C1 segment of cervical spinal cord (tissue), 14 donors: ENCODE measurements at regions not wholly inside any gene's neighbourhood (a gene's known extent, or its start where the extent isn't known, plus 50 kb on each side); places are given as distances from the start of the nearest gene placed in this dataset.
A peak's percentile ranks its signal among the peaks of the same experiment; 100 is the strongest.

ENCODE experiments used
- DNase-seq, 14 donors: peaks; one replicate each; lab custom pipeline; 2025; lab: John Stamatoyannopoulos, UW

DNA sequence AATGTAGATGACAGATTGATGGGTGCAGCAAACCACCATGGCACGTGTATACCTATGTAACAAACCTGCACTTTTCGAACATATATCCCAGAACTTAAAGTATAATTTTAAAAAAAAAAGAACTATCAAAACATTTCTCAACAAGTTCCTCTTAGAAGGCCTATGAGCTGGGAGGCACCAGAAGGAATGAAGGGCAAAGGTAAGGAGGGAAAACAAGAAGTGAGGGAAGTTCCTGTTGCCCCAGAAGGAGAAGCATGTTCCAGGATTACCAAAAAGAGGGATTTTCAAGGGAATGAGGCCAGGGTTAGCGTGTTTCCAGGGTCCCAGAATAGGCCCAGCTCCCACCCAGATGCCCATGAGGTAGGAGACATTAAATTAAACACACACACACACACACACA lies 361.0 kb downstream of the SETD4 start:
- no peak for DNase-seq

DNA sequence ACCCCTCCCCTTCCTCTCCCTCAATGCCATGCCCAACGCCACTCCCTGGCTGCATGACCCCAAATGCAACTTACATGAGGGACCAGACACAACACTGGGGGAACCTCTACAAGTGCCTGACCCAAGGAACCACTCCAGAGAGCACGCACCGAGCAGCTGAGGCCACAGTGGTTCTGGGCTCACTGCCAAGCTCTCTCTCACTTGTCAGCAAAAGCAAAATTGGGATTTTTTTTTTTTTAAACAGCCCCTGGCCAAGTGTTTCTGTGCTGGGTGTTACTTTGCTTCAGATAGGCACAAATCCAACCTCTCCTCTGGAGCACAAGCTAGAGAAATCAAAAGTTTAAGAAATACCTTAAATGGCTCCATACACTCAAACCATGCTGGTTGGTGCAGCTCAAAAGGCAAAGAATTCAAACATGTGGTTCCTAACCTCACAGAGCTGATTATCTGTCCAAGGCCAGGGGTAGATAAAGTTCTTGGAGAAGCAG lies 363.0 kb downstream of the SETD4 start:
- peak in 10 of 14 donors; percentile 18 to 77 (median 38) for DNase-seq

DNA sequence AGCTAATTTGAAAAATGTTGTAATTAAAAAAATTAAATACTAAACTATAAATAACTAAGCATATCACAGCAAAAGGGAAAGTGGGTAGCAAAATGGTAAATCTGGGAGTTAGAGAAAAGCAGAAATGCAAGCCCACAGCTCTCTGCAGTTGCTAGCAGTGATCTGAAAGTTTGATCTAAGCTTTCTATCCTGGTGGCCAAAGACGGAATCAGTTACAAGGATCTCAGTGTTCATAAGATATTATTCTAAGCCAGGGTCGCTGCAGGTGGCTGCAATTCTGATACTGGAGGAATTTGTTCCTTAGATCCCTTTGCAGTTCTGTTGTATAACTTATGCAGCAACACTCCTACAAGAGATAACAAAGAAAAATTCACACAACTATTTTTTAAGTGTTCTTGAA lies 363.7 kb downstream of the SETD4 start:
- no peak for DNase-seq

DNA sequence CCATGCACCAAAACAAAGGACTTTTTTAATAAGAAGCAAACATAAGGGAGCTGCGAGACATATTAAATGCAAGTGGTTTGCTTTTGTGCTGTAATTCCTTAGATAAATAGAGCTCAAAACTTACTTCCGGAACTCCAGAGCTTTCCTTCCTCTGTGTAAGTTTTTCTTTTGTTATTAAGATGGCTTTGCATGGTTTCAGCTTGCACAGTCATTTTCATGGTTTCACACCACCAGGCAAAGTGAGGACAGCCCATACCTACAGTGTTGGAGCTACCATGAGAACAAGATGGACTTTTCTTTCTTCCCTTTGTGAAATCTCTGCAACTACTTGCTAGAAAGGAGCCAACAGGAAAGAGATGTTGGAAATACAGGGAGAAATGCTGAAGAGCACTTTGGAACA lies 368.0 kb downstream of the SETD4 start:
- DNase-seq: no peak

DNA sequence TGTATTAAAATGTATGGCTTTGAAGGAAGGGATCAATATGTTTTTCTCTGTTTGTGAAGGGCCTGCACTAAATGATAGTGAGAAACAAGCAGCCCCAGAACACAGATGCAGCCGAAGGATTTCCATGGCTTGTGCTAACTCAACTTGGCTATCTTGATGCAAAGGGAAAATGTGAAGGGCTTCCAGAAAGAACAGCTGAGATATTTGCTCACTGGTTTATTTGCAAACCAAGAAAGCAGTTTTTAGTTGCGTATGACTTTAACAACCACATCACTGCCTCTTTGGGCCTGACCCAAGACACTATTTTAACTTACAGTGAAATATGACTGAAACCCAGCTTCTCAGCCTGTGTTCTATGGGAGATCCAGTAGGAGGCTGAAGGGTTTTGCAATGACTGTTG lies 369.9 kb downstream of the SETD4 start:
- no peak for DNase-seq

DNA sequence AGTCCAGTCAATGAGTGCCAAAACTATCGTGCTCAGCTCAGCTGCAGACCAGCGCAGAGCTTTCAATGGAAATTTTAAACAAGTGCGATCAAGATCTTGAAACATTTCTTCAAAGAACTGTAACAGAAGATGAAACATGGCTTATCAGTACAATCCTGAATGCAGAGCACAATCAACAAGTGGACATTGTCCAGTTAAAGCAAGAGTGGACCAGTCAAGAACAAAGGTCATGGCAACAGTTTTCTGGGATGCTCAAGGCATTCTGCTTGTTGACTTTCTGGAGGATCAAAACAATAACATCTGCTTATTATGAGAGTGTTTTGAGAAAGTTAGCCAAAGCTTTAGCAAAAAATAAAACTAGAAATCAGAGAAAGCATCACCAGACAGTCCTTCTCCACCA lies 374.2 kb downstream of the SETD4 start:
- DNase-seq: no peak

DNA sequence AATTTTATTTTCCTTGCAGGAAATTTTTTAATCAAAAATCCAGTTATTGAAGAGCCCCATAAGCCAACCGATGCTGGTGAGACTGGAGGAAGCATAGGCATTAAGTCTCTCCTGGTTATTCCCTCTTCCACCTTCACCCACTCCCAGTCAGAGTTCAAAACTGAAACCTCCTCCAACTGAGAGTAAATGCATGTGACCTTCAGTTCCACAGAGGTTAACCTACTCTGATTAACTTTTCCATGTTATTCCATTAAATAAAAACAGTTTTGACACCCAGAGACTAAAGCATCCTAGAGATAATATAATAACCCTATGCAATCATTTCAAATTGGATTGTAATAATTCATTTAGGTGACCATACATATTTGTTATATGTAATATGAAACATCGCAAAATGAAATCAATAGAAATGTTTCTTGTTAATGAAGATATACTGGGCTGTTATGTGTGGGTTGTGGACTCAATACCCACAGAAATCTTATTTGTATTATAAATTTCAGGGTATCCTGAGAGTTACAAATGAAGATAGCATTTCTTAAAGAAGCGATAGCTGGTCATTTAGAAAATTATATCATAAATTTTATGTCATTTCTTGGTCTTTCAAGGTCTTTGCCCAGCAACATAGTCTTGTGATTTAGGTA lies 376.5 kb downstream of the SETD4 start:
- no peak for DNase-seq

DNA sequence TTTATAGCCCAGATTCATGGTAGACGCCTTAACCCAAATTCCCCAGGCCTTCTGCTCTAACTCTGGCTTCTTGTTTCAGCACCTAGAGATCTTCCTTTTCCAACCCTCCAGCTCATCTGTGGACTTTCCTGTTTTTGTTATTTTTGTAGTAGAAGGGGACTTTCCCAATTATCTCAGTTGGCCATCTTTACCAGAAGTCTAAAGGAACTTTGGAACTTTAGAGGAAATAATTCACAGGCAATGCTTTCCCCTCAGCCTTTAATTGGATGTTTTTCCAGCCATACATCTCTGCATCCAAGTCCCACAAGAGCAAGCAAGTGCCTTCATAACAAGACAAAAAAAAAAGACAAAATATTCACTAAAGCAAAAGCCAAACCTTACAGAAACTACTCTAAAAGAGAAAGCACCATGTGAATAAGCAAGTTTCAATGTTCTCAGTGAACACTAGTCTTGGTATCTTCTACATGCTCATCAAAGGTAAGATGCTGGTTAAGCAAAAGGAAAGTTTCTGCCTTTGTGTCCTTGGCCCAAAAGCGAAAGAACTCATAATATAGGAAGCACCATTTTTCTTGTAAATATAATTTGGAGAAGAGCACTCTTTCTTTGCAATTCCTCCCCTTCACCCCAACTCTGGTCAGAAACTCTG lies 377.3 kb downstream of the SETD4 start:
- no peak for DNase-seq

DNA sequence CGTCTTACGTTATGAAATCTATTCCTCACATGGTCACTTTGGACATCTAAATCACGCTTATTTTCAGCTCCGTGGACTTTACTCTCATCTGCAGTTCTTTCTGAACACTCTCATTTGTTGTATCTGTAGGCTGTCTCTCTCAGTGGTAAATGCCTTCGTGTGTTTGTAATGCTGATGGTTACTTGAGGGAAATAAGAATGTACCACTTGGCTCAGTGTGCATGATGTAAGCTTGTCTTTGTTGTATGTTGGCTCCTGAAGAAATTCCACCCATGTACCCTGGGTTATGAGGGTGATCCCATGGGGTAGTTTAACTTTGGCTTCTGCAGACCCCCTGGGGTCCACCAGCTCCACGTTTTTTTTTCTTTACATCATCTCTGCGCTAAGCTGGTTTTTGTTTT lies 378.4 kb downstream of the SETD4 start:
- no peak for DNase-seq

DNA sequence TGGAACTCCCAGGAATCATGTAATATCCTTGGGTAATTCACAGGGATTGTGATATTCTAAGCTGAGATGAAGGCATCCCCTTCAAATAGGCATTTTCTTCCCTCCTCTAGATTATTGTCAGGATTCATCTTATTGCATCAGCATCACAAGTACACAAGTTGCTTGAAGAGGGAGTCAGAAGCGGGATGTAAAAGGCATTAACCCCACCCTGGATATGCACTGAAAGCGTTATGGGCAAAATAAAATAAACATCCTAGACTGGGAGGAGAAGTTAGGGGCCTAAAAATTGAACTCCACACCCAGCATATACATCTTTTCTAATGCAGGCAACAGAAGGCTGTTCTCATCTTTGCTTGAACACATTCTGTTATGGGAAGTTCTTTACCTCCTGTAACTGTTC lies 381.2 kb downstream of the SETD4 start:
- no peak for DNase-seq

DNA sequence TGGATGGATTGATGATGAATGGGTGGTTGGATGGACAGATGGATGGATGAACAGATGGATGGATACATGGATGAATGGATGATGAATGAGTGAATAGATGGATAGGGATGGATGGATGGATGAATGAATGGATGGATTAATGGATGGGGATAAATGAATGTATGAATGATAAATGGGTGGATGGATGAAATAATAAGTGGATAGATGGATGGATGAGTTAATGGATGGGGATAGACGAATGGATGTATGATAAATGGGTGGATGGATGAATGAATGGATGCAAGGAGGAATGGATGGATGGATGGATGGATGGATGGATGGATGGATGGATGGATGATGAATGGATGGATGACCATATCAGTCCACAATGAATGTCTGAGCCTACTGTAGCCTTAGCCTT lies 381.9 kb downstream of the SETD4 start:
- no peak for DNase-seq

DNA sequence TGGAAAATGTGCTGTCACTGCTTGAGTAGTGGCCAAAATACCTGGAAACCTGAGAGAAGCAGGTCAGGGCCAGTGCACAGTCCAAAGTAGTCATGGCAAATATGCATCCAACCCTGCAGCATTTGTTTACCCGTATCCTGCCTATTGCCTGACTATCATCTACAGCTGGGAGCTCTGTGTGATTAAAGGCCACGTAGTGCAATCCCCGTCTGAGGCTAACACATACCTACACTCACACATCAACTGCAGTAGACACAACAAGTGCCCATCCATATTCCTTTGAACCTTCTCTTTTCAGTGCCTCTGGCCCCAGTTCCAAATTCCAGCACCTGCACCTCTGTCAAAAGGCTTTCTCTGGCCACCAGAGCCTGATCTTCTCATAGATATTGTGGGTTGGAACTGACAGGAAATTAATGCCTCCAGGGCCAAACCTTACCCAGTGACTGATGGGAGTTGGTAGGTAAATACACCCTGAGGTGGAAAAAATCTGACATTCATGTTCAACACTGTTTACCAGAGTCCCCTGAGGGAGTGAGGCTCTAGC lies 383.0 kb downstream of the SETD4 start:
- DNase-seq: no peak

DNA sequence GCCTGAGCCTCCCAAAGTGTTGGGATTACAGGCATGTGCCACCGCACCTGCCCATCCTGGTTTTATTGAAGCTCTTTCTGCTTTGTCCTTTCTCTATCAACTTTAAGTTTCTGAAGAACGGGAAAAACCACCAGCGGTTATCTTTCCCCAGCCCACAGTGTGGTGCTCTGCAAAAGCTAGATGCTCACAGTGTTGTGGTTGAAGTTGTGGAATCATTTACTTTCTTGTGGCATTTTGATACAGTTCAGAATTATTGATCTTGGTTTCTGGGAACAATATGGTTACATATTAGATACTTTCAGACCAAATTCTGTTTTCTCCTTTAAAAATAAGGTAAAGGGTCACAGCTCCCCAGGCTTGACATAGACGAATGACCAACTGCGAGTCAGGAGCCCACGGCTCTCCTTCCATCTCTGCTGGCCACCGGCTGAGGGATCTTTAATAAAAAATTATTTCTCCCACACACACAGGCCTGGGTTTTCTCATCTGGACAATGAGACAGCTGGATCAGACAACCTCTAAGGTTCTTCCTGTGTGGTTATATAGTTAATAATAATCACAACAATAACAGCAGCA lies 385.3 kb downstream of the SETD4 start:
- no peak for DNase-seq

DNA sequence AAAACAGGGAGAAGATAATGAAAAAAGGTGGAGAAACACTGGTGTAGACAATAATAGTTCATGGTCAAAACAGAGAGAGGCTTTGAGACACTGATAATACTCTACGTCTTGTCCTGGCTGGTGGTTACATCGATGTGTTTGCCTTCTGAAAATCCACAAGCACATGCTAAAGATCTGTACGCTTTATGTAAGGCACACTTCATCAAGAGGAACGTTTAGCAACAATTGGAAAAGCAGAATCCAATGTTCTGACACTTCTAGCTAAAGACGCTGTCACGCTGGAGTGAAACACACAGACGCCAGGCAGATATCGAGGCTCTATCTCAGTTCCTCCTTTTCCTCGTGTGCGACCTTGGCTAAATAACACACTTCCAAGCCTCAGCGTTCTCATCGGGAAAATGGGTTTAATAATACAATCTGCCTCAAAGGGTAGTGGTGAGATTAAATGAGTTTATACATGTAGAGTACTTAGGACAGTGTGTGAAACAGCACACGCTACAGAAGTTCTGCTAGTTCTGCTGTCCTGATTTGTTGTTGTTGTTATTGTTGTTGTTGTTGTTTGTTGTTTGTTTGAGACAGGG lies 386.1 kb downstream of the SETD4 start:
- no peak for DNase-seq

DNA sequence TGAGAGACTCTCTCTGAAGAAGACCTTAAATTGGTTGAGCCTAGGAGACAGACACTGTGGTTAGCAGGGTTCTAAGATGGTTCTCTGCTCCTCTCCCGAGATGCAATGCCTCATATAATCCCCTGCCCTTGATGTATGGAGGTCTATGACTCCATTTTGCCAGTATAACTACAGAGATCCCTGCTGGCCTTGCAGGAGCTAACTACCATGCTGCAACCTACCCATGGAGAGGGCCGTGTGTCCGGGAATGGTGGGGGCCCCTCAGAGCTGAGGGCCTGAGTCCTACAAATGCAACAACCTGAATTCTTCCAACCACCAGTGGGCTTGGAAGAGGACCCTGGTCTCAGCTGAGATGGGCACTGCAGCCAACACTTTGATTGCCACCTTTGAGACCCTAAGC lies 388.0 kb downstream of the SETD4 start:
- no peak for DNase-seq

DNA sequence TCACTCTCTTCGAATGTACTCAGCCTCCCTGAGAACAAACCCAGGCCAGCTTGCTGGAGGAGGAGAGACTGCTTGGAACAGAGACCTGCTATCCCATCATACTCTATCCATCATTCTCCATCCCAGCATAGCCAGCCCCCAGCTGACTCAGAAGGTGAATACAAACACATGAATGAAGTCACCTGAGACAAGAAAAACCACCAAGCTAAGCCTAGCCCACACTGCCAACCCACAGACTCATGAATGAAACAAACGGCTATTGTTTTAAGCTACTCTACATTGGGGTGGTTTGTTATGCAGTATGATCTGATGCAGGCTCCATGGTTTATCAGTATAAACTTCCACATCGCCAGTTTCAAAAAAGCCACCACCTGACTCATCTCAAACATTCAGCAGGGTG lies 395.6 kb downstream of the SETD4 start:
- no peak for DNase-seq

DNA sequence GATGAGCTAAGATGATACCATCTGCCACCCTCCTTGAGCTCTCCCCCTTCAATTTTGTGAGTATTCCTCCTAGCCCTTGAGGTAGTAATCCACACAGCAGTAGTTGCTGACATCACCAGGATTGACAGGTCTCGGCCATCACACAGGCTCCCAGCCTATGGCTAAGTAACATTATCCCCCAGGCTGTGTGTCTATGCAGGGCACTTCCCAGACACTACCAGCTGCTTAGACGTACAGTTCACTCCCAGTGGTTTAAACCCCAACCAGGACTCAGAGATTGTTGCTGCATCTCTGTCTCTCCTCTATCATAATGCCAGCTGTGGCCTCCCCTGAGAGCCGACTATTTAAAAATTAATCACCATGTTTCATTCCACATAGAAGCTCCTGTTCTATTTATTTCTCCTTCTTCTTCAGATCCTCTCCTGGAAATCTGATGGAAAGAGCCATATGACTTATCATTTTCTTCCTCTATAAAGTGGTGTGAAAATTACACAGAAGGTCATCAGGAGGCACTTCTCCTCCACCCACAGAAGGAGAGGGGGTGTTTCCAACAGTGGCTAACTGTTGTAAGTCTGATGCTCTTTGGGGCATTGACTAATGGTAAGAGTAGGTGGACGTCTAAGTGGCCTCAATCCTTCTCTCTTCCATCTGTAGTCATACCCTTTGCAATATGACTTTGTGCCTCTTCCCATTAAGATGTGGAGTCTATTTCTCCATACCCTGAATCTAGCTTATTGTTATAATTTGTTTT lies 396.3 kb downstream of the SETD4 start:
- no peak for DNase-seq

DNA sequence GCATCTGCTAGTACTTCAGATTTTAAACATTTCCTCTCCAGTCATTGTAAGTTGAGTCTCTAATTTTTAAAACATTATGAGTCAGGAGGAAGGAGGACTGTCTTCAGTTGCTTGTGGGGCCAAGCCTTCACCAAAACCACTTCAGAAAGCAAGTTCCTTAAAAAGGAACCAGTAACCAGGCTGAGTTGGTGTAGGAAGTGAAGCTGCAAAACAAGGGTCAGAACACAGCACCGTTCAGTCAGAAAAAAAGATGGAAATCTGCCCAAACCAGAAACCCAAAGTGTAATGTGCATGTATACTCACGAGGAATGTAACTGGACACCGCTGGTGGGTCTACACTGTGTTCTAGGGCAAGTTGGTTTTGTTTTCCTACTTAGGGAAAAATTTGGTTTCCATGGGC lies 402.1 kb downstream of the SETD4 start:
- DNase-seq: peak in 4 of 14 donors; percentile 6 to 21 (median 12)

DNA sequence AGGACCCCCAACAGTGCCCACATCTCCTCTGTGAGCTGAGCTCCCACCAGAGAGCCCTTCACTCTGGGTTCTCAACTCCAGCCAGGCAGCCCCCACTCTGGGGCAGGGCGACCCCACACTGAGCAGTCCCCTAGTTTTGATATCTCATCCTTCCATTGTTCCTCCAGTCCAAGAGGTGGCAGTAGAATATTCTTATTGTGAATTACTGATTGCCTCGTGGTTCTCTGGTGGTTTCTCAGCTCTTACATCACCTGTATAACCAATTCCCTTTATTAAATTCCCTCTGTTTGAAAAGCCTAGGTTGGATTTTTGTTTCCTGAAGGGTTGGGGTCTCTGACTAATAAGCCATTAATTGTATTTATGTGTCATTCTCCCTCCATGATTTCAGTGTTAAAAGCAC lies 407.5 kb downstream of the SETD4 start:
- no peak for DNase-seq

DNA sequence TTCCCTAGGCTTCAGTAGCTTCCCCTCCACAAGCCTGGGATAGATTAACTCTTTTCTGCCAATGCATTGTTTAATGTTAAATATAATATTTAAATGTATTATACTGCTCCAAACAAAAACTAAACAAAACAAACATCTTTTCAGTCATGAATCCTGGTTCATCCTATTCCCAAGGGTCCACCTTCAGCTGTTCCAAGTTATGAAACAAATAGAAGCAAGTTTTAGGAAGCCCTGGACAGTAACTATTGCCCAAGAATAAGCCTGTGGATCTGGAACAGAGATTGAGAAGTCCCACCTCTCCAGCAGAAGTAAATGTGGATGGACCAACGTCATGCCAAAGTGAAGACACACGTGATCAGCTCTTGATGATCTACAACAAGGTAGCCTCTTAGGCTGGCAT lies 408.1 kb downstream of the SETD4 start:
- DNase-seq: no peak

DNA sequence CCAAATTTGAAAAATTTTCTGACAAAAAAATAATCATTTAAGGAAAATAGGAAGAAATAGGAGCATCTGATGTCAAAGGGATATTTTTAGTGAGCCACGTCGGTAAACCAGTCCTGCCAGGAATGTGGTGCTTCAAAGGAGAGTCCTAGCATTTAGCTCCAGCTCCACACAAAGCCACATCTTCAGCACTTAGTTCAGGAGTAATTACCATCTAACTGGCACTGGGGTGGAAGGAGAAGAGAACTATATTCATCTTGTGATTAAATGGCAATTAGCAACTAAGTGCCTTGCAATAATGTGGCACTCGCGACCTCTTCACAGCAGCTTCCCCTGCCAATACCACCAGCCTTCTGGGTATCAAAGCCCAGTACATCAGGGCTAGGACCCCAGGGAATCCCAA lies 409.1 kb downstream of the SETD4 start:
- no peak for DNase-seq

DNA sequence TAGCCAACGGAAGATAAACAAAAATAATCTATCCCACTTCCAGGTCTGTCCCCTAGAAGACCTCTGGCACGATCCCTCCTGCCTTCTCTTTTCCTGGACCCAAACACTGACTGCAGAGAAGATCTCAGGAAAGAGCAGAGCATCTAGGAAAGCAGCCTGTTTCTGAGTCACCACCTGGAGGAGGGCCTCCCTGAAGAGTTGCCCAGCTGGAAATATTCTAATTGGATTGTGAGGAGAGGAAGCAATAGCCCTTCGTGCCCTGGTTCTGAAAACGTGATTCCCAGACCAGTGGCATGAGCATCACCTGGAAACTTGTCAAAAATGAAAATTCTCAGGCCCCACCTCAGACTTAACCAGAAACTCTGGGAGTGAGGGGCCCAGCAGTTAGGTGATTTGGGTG lies 411.1 kb downstream of the SETD4 start:
- DNase-seq: no peak
